Stimulated activated CD4-positive, alpha-beta T cell treated with anti-CD3 and anti-CD28 coated beads, Interleukin-15, amount 100 ng/mL, for 48 hours (primary cell): ENCODE measurements at regions not wholly inside any gene's neighbourhood (a gene's known extent, or its start where the extent isn't known, plus 50 kb on each side); places are given as distances from the start of the nearest gene placed in this dataset.

Source experiments
- DNase-seq, 2 donors: peaks; one replicate each; pipeline ENCODE4 v3.0.0-alpha.2; 2020; ENCODE audit warnings: low read depth in 2 of 2

DNA sequence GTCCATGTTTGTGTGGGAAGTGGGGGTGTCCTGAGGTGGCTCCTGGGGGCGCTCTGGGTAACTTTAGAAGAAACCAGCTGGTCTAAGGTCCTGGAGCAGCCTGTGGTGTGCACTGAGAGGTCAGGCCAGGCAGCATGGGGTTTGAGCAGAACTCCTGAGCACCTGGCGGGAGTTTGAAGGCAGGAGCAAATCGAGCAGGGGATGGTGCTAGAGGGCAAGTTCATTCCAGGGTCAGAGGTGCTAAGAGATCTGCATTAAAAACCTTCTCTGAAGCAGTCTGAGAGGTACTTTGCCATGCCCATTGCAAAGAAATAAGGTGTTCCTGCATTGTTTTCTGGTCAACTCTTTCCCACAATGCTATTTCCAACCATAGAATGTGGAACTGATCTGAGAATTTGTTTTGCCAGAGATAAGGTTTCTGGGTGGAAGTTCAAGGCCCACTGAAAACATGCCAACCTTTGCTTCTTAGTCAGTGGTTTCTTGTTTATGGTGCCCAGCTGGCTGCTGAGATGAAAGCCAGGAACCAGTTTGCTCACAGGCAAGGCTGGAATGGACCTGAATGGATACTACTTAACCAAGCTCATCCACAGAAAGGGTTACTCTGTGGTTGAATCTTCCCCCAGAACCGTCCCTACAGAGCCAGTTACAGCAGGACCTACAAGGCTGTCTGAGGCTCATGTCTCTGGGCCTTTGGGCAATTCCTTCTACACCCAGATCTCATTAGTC is 136.3 kb upstream of the TMEM72 start:
- no peak for DNase-seq

DNA sequence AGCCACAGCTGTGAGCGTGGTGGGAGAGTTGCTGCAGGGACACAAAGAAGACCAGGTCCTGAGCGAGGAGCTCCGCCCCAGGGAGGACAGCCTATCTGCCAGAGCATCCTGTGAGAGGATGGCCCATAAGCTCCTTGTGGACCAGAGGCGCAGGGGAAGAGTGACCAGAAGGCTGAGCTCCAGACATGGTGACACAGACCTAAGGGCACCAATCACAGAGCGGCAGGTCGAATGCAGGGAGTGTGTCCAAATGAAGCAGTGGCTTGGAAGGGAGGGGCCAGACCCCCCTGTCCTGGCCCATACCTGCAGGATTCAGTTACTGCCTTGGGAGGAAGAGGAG is 135.8 kb upstream of the TMEM72 start:
- no peak for DNase-seq

DNA sequence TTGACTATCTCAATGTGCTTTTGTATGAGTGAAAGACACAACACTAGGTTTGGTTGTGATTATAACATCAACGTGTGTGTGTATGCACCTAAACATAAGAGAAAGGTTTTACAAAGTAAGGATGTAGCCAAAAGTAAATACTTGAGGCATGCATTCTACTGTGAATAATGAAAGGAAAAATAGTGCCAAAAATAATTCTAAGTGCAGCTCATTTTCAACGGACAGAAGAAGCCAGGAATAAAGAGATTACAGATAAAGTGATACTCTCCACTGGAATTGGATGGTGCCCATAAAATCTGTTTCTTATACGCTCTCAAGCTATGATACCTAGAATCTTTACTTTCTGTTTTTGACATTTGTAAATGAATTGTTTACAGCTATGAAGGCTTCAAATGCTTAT is 135.0 kb upstream of the TMEM72 start:
- DNase-seq: no peak

- no peak for DNase-seq
These were observed 131.6 kb upstream of the TMEM72 start for GRCh38 chr10:44779511-44779910.

DNA sequence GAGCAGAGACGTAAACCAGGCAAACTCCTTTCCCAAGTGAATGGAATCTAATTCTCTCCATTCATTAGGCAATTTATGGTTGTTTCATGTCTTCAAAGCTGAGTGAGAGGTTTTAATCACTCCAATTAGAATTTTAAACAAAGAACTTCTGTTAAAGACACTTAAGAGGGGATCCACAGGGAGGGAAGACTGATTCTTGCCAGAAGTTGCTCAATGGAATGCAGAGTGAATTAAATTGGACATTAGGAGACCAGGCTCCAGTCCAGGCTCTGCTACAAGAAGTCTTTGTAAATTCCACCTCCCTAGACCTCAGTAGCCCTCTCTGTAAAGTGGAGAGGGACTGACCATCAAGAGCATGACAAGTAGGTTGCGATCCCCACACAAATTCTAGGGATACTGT is 130.7 kb upstream of the TMEM72 start:
- DNase-seq: no peak

- DNase-seq: no peak
These were observed 130.0 kb upstream of the TMEM72 start for GRCh38 chr10:44781131-44781530.

GRCh38 chr10:44786286-44786850 is 124.8 kb upstream of the TMEM72 start:
- no peak for DNase-seq

DNA sequence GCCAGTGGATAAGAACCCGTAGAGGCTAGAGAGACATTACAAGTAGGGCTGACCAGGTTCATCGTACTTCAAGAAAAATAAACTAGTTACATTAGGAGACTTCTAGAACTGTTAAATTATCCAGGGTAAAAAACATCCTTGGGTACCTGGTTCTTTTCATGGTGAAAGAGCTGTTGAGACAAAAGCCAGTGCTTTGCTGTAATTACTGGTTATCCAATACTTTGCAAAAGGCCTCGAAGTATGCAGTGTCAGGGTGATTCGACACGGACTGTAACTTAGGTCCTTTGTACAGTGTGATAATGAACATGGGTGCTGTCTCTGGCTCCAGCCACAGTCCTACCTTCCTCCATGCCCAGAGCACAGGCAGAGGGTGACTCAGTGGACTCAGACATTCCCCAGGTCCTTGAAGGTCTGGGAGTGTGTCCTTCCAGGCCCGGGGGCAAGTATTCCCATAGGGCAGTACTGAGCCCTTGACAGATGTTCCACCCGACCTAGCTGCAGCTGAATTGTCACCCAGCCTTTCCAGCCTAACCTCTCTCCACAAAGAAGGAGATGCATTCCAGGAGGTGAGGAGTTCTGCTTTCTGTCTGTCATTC is 123.6 kb upstream of the TMEM72 start:
- DNase-seq: no peak

DNA sequence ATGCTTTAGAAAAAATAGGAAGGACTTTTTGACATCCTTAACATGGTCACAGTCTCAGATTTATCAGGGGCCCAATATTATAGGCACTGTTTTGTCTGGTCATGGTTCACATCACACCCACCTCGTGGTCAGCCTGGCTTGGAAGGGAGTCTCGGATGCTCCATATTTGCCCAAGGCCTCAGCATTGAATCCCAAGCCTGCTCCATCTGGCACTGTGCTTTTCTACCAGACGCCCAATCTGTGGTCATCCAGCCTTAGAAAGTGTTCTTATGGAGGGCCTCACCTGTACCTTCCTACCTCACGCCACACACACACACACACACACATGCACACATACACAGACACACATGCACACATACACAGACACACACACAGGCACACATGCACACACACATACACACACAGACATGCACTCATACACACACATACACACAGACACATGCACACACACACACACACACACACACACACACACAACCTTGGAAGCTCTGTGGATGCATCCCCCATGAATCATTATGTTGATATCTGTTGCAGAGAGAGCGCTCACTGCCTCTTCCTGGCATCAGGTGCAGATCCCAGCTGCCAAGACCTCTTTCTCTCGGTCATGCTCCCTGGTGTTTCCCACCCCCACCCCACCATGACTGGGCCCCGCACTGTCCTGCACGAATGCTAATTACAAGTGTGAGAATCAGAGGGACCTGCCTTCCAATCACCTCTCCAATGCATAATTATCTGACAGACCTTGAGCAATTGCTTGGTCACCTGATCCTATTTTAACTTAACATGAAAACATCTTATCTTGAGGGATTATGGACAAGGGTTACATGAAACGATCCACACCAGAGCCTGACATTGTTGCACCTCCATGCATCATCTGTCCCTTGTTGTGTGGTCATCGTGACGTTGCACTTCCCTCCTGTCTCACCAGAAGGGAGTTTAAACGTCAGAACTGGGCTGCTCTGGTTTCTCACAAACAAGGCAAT is 122.7 kb upstream of the TMEM72 start:
- no peak for DNase-seq

GRCh38 chr10:44792119-44792775 is 118.9 kb upstream of the TMEM72 start:
- no peak for DNase-seq

DNA sequence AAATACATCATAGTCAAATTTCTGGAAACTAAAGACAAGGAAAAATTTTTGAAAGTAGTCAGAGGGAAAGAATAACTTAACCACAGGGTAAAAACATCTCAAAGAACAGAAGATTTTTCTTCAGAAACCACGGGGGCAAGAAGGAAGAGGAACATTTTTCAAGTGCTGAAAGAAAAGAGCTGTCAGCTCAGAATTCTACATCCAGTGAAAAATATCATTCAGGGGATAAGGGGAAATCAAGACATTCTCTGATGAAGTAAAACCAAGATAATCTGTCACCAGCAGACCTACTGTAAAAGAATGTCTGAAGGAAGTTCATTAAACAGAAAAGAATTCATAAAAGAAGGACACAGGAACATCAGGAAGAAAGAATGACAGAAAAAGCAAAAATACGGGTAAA is 111.2 kb upstream of the TMEM72 start:
- DNase-seq: no peak

GRCh38 chr10:44801383-44802327 is 109.5 kb upstream of the TMEM72 start:
- DNase-seq: no peak

DNA sequence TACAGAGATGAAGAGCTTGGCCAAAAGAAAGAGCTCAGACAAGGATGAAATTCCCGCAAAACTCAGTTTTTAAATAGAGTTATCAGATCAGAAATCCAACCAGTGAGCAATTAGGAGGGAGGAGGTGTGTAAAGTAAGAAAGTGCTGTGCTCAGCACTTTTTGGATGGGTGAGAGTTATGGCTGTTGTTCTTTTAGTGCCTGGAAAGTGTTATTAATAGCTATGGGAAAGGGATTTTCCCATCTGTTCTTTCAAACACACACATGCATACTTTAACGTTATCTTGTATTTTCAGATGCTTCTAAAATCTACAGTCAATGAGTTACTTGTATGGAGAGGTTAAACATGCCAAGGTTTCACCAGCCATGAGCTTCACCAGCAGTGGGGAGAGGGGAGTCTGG is 107.3 kb upstream of the TMEM72 start:
- DNase-seq: no peak

GRCh38 chr10:44804661-44805060 is 106.5 kb upstream of the TMEM72 start:
- no peak for DNase-seq

- DNase-seq: no peak
These were observed 105.5 kb upstream of the TMEM72 start for GRCh38 chr10:44805466-44806210.

GRCh38 chr10:44806950-44807349 is 104.2 kb upstream of the TMEM72 start:
- no peak for DNase-seq

- no peak for DNase-seq
These were observed 103.7 kb upstream of the TMEM72 start for GRCh38 chr10:44807451-44807850.

DNA sequence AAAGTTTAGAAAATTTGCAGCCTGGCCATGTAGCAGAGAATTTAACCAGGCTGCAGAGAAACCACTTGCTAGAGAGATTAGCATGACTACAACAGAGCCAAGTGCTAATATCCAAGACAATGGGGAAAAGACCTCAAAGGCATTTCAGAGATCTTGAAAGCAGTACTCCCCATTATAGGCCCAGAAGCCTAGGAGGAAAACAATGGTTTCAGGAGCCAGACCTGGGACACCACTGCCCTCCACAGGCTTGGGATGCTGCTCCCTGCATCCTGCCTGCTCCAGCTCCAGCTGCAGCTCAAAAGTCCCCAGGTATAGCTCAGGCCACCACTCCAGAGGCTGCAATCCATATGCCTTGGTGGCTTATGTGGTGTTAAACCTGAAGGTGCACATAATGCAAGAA is 101.5 kb upstream of the TMEM72 start:
- DNase-seq: no peak

DNA sequence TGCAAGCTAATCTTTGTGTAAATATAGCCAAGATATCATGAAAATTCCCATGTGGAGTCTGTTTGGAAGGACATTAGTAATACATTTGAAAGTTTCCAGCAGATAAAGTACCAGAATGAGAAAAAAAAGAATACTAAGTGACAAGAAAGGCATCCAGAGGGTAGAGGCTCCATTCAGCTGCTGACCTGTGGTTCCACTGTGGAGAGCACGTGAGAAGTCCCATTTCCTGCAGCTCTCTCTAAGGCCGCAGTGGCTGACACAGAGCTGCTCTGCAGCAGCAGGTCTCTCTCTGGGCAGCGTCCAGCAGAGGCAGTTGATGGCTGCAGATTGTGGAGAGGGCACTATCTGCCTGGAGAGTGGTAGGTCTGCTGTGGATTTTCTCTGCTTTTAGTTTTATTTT is 100.1 kb upstream of the TMEM72 start:
- DNase-seq: no peak

- DNase-seq: no peak
These were observed 97.9 kb upstream of the TMEM72 start for GRCh38 chr10:44813201-44813600.
